H1 (cell line): ENCODE measurements at regions not wholly inside any gene's neighbourhood (a gene's known extent, or its start where the extent isn't known, plus 50 kb on each side); places are given as distances from the start of the nearest gene placed in this dataset.

Experiments
- JUND ChIP-seq: IDR thresholded peaks from 2 replicates; pipeline ENCODE4 v1.6.1; 2011; ENCODE audit warnings: mild to moderate bottlenecking, improper control_type of control experiment, low read length
- RAD21 ChIP-seq, 2 experiments: IDR thresholded peaks in 1 of 2; conservative IDR thresholded peaks in 1 of 2; 2 replicates each; pipeline ENCODE4 v1.6.1; 2011; ENCODE audit warnings: low read depth in 2 of 2, low read length in 2 of 2, improper control_type of control experiment in 1 of 2, inconsistent platforms in 1 of 2, mild to moderate bottlenecking in 1 of 2, moderate library complexity in 1 of 2
- RFX5 ChIP-seq: IDR thresholded peaks from 2 replicates; pipeline ENCODE4 v1.6.1; 2011; ENCODE audit warnings: low read depth, low read length, improper control_type of control experiment, borderline replicate concordance
- TAF1 ChIP-seq: IDR thresholded peaks from 2 replicates; pipeline ENCODE4 v1.6.1; 2011; ENCODE audit warnings: mild to moderate bottlenecking, low read depth, low read length
- ZNF274 ChIP-seq: IDR thresholded peaks from 2 replicates; pipeline ENCODE4 v1.7.0; 2012; ENCODE audit warnings: low read length, borderline replicate concordance; ENCODE audit errors: extremely low read depth
- TF ChIP-seq, protein P1 (sequence below), 3 experiments: IDR thresholded peaks; 1 replicate in 2 of 3; 2 replicates in 1 of 3; pipeline versions ENCODE4 v1.5.1 to v1.6.1; 2011; ENCODE audit warnings: low read length in 3 of 3, mild to moderate bottlenecking in 3 of 3, inconsistent platforms in 2 of 3, low read depth in 1 of 3, moderate library complexity in 1 of 3; ENCODE audit not compliant: insufficient read depth in 1 of 3; ENCODE audit errors: control extremely low read depth in 1 of 3

DNA sequence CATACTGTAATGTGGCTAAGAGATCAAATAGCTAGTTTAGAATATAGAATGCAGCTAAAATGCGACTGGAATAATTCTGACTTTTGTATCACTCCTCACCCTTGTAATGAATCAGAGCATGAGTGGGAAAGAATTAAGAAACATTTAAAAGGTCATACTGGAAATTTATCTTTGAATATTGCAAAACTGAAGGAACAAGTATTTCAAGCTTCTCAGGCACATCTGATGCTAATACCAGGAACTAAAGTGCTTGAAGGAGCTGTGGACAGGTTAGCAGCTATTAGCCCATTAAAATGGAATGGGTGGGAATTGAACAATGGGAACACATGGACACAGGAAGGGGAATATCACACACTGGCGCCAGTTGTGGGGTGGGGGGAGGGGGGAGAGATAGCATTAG, 144.2 kb upstream of the ZNF91 start:
- TF ChIP-seq, protein P1, sequence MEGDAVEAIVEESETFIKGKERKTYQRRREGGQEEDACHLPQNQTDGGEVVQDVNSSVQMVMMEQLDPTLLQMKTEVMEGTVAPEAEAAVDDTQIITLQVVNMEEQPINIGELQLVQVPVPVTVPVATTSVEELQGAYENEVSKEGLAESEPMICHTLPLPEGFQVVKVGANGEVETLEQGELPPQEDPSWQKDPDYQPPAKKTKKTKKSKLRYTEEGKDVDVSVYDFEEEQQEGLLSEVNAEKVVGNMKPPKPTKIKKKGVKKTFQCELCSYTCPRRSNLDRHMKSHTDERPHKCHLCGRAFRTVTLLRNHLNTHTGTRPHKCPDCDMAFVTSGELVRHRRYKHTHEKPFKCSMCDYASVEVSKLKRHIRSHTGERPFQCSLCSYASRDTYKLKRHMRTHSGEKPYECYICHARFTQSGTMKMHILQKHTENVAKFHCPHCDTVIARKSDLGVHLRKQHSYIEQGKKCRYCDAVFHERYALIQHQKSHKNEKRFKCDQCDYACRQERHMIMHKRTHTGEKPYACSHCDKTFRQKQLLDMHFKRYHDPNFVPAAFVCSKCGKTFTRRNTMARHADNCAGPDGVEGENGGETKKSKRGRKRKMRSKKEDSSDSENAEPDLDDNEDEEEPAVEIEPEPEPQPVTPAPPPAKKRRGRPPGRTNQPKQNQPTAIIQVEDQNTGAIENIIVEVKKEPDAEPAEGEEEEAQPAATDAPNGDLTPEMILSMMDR (IDR thresholded peaks at IDR 0.05; ENCODE audit: control extremely low read depth in 1 of 3, insufficient read depth in 1 of 3, low read depth in 1 of 3, low read length in 3 of 3) = no peak
- no peak for TF ChIP-seq RAD21 (IDR thresholded peaks at IDR 0.05 in 1 of 2, conservative IDR thresholded peaks at IDR 0.05 in 1 of 2; ENCODE audit: low read depth in 2 of 2, low read length in 2 of 2)
- TF ChIP-seq RFX5 = no peak
- TF ChIP-seq JUND = no peak
- no peak for TF ChIP-seq ZNF274
- TF ChIP-seq TAF1 = no peak
